ENCODE measurements at regions not wholly inside any gene's neighbourhood (a gene's known extent, or its start where the extent isn't known, plus 50 kb on each side); places are given as distances from the start of the nearest gene placed in this dataset.

DNA sequence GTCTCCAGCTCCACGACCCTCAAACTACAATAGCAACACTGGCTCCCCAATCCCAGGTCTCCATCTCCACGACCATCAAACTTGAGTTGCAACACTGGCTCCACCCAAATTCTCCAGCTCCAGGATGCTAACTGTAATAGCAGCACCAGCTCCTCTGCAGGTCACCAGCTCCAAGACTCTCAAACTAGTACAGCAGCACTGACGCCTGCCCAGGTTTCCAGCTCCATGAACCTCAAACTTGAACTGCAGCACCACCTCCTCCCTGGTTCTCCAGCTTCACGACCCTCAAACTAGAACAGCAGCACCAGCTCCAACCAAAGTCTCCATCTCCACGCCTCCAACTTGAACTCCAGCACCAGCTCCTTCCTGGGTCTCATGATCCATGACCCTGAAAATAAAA lies 353.8 kb downstream of the PREX1 start:
- intact Hi-C loops (cut with DNase I) = no loop called here
- Histone ChIP-seq H3K36me3 (no peaks in the 10 kb centered on the region), H3K4me1 (no peaks in the 10 kb centered on the region), H3K4me3 (no peak overlapping the region), H3K27me3 (no peaks in the 10 kb centered on the region), H3K9me3 (no peaks in the 10 kb centered on the region), H3K27ac (no peak overlapping the region)
- no peak for DNase-seq (ENCODE audit: extremely low spot score in 2 of 2)
- no peak for TF ChIP-seq POLR2A (IDR thresholded peaks at IDR 0.05)
- no peak for TF ChIP-seq CTCF (IDR thresholded peaks at IDR 0.05)
- no peak for TF ChIP-seq POLR2AphosphoS5 (IDR thresholded peaks at IDR 0.05; ENCODE audit: insufficient read depth in 1 of 2, low read depth in 1 of 2)

GRCh38 chr20:48471759-48472408 lies 355.9 kb downstream of the PREX1 start:
- Histone ChIP-seq H3K9me3 (no peaks in the 10 kb centered on the region), H3K36me3 (no peaks in the 10 kb centered on the region), H3K4me3 (no peak overlapping the region), H3K27me3 (no peaks in the 10 kb centered on the region), H3K27ac (no peak overlapping the region), H3K4me1 (no peaks in the 10 kb centered on the region)
- TF ChIP-seq POLR2A (IDR thresholded peaks at IDR 0.05) (no peak), CTCF (IDR thresholded peaks at IDR 0.05) (no peak), POLR2AphosphoS5 (IDR thresholded peaks at IDR 0.05; ENCODE audit: insufficient read depth in 1 of 2, low read depth in 1 of 2) (no peak)
- DNase-seq (ENCODE audit: extremely low spot score in 2 of 2) = no peak
- intact Hi-C loops (cut with DNase I) = no loop called here

GRCh38 chr20:48471176-48471575 lies 356.6 kb downstream of the PREX1 start:
- intact Hi-C loops (cut with DNase I) = no loop called here
- no peak for DNase-seq (ENCODE audit: extremely low spot score in 2 of 2)

GRCh38 chr20:48470141-48470540 lies 357.7 kb downstream of the PREX1 start:
- intact Hi-C loops (cut with DNase I) = no loop called here
- H3K27me3 ChIP-seq = no peaks in the 10 kb centered on the region

More at GRCh38 chr20:48471176-48471575, 356.6 kb downstream of the PREX1 start:
- no peaks in the 10 kb centered on the region for H3K36me3 ChIP-seq
- TF ChIP-seq POLR2AphosphoS5 (IDR thresholded peaks at IDR 0.05; ENCODE audit: insufficient read depth in 1 of 2, low read depth in 1 of 2) = no peak
- TF ChIP-seq POLR2A (IDR thresholded peaks at IDR 0.05) = no peak
- TF ChIP-seq CTCF (IDR thresholded peaks at IDR 0.05) = no peak
- H3K4me3 ChIP-seq = no peak overlapping the region
- no peak overlapping the region for H3K27ac ChIP-seq
- no peaks in the 10 kb centered on the region for H3K9me3 ChIP-seq
- H3K27me3 ChIP-seq = no peaks in the 10 kb centered on the region
- no peaks in the 10 kb centered on the region for H3K4me1 ChIP-seq

More at GRCh38 chr20:48470141-48470540, 357.7 kb downstream of the PREX1 start:
- H3K4me3 ChIP-seq = no peak overlapping the region
- H3K27ac ChIP-seq = no peak overlapping the region
- TF ChIP-seq POLR2A (IDR thresholded peaks at IDR 0.05) (no peak), CTCF (IDR thresholded peaks at IDR 0.05) (no peak), POLR2AphosphoS5 (IDR thresholded peaks at IDR 0.05; ENCODE audit: insufficient read depth in 1 of 2, low read depth in 1 of 2) (no peak)
- H3K9me3 ChIP-seq = no peaks in the 10 kb centered on the region
- H3K4me1 ChIP-seq = no peaks in the 10 kb centered on the region
- no peak for DNase-seq (ENCODE audit: extremely low spot score in 2 of 2)
- H3K36me3 ChIP-seq = no peaks in the 10 kb centered on the region
